GM19351 (cell line): ENCODE measurements at regions not wholly inside any gene's neighbourhood (a gene's known extent, or its start where the extent isn't known, plus 50 kb on each side); places are given as distances from the start of the nearest gene placed in this dataset.
"Not testable (repeated sequence)": the region's sequence is repeated elsewhere in the genome, so short reads cannot be mapped to it uniquely, and the experiment has no call there.

ENCODE experiments used
- ATAC-seq: cut with Tn5 transposase; IDR thresholded peaks from one replicate; pipeline ENCODE4 v1.9.1; 2021; ENCODE audit warnings: mild to moderate bottlenecking, moderate library complexity; ENCODE audit not compliant: unreplicated experiment

DNA sequence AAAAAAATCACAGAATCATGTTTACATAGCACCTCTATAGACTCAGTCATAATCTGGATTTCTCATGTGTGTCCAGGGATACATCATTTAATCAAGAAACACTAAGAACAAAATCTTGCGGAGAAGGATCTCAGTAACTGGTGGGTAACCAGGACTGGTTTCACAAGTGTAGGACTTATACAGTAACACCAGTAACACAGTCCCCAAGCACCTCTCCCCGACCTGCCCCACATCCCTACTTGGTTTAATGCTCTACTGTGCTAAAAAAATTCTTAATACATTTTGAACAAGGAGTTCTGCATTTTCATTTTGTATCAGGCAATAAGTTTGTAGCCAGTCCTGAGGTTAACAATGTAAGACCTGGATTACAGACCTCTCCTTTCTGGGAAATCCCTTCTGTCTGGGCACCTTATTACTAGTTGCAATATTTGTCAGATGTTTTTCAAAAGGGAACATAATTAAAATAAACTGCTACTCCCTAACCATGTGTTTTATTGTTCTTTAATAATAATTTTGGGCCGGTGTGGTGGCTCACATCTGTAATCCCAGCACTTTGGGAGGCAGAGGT is 57.6 kb upstream of the BBX start:
- peak; percentile 46 for ATAC-seq

GRCh38 chr3:107468782-107469181 is 54.0 kb upstream of the BBX start:
- no peak for ATAC-seq

- not testable (repeated sequence) for ATAC-seq
These were observed 52.3 kb upstream of the BBX start for GRCh38 chr3:107470496-107470895.
